IPS-NIHi7 (cell line): ENCODE measurements at regions not wholly inside any gene's neighbourhood (a gene's known extent, or its start where the extent isn't known, plus 50 kb on each side); places are given as distances from the start of the nearest gene placed in this dataset.

Source experiments
- DNase-seq: peaks from one replicate; pipeline ENCODE4 v3.0.0; 2012; ENCODE audit warnings: mixed read lengths; ENCODE audit errors: extremely low spot score

DNA sequence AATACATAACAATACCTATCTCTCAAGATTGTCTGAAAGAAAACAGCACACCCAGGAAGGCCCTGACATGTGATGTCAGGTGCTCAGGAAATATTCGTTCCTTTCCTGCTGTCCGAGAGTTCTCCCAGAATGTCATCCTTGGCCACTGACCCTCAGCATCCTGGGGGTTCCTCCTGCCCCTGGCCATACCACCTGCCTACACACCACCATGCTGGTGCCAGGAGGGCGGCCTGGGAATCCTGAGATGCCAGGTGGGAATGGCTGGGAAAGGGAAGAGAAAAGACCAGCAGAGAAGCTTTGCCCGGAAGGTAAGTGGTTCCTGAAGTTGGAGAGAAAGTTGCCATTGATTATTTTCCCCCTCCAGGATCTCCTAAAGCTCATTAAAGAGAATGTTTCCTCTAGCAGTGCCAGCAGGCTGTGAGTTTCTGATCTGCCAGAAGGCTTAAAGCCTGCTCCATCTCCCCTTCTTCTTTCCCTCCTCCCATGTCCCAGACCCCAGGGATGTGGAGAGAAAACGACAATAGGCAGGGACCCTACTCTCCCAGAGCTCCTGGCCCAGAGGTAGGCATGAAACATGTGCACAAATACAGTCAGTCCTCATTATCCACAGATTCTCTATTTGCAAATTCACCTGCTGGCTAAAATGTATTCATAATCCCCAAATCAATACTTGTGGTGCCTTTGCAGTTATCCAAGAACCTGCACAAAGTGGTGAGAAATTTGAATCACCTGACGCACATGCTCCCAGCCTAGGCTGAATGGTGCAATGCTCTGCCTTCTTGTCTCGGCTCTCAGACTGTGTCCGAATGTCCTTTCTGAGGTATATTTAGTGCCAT lies 147.1 kb upstream of the MYCN start:
- DNase-seq = no peak

DNA sequence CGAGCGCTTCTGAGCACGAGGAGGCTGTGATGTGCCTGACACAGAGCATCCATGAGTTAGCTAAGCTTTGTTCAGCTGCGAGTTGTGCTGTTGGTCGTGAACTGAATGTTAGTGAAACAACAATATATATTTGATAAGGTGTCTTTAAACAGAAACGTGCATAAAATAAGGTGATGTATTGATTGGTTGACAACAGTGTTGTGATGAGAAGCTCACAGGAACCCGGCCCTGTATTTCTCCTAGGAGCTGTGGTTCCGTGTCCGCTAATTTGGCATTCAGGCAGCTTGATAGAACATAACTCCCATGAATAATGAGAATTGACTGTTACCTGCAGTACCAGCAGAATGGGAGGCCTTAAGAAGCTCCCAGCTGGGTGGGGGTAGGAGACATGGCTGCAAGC lies 146.4 kb upstream of the MYCN start:
- no peak for DNase-seq

DNA sequence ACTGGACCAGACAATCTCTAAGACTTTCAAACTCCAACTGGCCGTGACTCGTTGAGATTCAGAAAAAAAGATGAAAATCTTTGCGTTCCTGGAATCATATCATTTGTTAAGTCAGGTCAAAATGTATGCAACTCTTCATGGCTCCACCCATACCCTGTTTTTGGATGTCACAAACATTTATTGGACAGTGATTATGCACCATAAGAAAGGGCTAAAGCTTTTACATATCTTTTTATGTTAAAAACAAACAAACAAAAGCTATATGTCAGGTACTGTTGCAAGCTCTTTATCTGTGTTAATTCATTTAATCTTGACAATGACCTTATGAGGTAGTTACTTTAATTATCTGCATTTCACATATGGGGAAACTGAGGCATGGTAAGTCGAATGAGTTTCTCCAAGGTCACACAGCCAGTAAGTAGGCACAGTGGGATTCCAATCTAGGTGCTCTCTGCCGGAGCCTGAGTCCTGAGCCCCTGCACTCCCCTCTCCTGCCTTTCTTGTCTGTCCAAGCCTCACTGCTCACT lies 145.7 kb upstream of the MYCN start:
- DNase-seq = no peak

DNA sequence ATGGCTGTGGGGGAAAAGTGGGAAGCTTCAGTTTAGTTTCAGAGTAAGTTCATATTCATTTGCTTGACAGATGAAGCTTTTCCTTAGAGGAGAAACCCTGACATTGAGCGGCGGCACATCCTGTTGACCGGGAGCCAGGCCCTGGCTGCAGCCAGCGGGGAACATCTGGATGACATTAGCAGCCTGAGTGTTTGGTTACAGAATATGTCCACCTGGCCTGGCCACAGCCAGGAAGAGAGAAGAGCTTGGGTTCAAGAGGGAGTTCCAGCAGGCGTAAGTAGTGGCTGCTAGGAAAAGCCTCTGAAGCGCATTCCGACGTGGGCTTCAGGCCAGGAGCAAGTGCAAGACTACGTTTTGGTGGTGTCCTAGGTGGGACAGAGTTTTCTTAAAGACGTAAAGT lies 144.9 kb upstream of the MYCN start:
- no peak for DNase-seq

DNA sequence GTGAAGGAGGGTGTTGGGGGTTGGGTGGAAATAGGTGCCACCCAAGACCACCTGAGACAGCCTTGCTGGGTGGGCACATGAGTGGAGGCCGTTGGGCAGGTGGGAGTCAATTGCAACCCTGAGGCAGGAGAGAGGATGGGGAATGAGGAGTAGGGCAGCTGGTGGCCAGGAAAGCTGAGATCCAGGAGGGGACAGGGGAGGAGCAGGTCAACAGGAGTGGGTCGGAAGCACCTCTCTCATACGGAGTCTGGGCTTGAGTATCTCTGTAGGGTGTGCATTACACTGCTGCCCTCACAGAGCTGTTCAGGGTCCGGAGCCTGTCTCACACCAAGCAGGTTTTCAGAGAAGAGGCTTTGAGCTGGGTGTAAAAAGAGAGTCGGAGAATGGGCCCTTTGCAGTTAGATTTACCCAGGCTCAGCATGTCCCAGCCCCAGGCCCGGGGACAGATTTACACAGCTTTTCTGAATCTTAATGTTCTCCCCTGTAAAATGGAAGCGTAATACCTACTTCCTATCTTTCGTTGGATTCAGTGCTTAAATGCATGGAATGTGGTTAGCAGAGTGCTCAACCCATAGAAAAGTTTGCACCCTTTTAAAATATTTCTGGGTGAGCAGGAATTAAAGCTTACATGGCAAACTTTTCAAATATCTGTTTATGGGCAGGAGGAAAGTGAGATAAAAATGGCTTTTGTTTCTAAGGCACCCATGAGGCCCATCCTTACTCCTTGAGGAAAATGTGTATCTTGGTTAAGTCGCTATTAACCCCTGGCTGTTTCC lies 144.0 kb upstream of the MYCN start:
- no peak for DNase-seq

DNA sequence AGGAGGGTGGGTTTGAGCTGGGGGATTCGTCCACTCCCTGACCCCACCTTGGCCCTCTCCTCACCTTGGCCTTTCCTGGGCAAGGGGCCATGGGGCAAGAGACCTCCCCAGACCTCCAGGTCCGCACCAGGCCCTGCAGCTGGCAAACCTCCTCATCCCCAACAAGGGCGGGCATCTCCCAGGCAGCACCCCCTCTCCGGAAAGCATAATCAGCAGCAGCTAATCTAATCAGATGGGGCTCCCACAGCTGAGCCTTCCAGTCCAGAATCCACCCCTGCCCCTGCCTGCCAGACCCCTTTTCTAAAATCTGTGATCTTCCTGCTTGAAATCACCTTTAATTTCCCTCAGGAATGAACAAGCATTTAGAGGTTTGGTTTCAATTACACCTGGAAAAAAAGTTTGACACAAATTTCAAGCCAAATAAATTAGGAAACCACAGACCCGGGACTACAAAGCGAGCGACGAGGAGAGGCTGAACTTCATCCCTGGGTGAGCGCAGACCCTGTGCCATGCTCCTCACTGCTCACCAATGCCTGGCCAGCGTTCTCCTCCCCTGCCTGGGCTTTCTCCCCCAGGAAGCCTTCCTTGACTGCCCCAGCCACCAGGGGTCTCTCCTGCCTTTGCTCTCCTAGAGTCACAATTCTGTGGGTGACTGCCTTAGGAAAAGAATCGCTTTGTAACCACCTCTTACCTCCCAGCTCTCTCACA lies 143.0 kb upstream of the MYCN start:
- peak; percentile 78 for DNase-seq

DNA sequence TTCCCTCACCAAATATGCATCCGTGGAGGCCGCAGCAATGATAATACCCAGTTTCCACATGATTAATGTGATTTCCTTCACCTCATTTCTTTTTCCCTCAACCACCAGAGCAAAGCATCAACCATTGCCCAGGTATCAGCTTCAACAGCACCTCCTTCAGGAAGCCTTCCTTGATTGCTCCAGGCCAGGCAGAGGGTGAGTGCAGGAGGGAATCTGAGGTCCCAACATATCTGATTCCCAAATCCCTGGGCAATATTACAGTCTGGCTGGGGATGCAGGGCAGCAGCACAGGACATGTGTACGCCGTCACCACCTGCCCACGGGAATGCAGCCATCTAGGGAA lies 142.4 kb upstream of the MYCN start:
- DNase-seq = peak; percentile 41

DNA sequence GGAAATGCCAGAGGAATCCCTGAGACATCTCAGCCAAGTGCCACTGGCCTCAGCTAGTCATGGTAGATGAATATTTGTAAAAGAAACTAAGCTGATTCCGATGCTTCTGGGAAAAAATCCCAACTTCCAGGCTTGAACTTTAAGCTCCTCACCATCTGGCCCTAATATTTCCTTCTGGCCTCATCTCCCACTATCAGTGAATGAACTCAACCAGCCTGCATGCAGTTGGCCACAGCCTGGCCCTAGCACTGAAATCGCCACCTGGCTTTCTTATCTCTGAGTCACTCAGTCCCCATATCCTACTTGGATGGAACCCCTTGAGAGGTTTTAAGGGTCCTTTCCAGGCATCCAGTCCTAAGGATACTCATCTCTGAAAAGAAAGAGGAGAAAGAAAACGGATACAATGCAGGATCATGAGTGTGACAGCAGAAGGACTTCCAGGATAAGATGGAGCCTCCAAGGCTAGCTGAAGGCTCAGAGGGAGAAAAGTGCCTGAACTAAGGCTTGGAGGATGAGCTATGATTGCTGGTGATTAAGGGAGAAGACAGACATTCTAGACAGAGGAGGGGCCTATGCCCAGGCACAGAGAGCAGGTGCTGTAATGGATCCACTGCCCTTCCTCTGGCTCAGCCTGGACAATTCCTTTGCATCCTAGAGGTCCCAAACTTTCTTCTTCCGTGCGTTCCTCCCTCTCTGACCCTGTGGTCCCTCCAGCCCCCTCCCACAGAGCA lies 141.5 kb upstream of the MYCN start:
- no peak for DNase-seq

DNA sequence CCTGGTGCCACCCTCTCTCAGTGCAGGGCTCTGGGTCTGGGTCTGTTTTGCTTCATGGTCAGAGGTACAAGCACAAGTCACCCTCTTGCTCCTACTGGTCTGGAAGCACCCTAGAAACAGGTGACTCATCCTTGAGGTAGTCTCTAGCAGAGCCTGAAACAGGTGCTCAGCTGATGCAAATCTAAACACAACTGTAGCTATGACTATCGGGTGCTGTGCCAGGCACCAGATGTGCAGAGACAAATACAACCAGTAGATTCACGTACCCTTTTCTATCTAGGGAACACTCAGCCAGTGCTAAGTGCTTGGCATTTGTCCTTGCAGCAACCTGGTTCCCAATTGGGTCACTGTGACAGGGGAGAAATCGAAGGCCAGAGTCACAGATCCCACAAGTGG lies 140.9 kb upstream of the MYCN start:
- DNase-seq = no peak

DNA sequence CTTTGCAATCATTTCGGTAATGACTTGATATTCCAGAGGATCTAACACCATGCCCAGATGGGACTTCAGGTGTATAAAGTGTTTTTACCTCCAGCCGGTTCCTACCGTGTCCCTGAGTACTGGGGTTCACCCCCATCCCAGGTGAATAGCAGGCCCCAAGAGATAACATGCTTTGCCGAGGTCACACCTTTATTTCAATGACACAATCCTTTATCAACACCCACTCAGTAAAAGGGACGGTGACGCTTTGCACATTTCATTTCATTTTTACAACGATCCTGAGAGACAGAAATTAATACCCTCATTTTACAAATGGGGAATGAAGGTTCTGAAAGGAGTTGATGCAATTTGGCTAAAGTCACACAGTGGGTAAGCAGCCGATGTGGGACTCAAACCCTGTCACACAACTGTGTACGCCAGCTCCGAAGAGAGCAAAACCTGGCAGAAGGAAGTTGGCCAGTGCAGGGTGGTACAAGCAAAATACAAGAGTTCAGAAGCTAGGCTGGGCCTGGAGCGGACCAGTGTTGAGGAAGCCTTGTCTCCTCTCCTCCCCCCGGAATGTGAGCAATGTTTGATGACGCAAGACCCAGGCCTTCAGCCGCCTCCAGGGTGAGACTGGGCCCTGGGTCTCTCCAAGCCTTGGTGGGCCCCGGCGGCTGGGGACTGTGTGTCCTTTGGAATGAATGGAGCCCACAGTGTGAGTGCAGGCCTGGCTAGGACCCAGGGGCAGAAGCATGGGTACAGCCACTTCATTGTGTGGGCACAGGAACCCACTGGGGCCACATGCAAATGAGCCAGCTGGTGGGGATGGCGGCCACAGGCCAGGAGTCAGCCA lies 139.6 kb upstream of the MYCN start:
- DNase-seq = peak; percentile 63

DNA sequence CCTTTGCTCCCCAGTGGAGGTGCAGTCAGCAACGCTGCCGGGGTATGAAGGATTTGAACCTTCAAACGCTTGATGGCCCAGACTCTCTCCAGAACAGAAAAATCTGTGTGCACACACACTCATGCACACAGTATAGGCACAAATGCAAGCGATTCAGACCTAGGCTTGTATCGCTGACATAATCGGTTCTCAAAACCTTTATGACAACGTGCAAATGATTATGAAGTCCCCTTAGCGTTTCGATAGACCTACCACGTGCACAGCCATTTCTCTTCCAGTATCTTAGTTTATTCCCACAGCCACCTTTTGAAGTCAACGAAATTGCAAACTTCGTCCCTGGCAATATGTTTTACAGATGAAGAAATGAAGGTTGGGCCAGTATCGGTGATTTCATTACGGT lies 138.9 kb upstream of the MYCN start:
- no peak for DNase-seq

DNA sequence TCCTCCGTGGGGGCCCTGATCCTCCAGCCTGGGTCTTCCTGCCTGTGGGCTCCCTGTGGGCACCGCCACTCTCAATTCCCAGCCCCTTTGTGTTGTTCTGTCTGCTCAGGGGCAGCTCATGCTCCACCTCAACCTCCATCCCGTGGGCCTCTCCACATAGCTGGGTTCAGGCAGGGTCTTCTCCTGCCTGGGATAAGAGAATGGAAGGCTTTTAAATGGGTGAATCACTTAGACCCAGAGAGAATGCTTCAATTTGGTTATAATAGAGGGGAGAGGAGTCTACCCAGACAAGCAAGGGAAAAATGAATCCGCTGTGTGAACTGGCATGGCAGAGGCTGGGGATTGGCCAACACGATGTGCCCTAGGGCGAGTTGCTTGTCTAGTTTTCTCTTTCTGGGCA lies 138.4 kb upstream of the MYCN start:
- DNase-seq = no peak

DNA sequence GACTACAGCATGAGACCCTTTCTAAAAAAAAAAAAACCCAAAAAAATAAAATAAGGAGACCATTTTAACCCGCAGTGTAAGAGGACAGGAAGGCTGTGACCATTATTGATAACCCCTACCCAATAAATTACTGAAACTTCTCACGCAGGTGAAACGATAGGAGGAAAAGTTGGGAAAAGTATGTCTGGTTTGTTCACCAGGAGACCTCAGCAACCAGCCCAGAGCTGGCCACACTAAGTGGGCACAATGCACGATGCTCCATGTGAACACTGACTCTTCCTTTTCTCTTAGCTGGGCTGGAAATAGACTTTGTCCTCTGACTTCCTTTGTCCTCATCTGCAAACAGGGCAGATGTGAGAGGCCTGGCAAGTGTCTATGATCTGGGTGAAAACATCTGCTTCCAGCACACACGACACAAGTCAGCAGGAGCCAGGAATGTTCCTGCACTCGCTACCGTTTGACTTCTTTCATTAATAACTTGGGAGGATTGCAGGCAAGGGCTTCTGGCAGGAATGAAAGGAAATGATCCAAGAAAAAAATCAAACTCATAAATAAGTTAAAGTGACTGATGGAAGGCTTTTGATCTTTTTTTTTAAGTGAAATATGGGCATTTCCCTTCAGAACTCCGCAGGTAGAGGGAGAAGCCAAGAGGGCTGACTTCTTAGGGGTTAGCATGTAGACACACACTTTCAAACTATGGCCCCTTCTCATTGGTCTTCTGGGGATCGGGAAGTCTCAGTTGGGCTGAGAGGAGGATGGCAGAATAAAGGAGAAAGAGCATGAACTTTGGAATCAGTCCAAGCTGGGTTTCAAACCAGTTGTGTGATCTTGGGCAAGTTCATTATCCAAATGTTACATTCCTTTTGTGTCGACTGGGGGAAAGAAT lies 137.4 kb upstream of the MYCN start:
- no peak for DNase-seq

DNA sequence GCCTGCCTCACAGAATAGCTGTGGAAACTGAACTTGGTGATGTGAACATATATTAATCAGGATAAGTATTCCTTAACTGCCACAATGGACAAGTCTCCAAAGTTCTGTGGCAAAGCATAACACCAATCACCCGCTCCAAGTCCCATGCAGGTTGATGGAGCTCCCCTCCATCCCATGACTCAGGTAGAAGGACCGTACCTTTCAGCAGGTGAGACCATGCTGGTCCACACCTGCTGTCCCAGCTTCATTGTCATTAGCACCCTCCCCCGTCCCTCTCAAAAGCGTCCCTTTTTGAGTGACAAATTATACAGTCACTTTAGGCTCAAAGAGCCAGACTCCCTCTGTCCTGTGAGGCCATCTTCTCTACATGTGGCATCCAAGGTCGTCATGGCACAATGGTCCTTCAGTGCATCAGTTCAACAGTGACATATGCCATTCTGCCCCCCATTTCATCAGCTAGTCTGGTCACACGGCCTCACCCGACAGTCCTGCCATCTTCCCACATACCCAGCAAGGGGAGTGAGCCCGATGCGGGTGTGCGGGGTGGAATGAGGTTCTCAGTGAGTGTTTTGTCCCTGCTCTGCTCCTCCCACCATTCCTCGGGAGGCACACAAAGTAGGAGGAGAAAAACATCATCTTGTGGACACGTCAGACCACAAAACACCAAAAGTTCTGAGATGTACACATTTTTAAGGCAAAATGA lies 136.7 kb upstream of the MYCN start:
- no peak for DNase-seq

DNA sequence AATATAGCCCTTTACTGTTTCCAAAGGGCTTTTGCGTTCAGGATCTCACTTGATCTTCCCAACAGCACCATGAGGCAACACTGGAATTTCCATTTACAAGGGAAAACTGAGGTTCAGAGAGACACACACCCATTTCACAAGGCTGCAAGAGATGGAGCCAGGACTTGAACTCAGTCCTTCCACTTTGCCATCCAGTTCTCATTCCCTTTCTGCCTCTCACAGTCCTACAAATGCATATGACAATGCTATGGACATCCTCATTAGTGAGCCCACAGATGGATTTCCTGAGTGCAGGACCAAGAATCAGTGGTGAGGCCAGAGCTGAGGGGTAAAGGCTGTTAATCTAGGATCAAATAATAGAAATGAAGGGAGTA lies 136.1 kb upstream of the MYCN start:
- no peak for DNase-seq

DNA sequence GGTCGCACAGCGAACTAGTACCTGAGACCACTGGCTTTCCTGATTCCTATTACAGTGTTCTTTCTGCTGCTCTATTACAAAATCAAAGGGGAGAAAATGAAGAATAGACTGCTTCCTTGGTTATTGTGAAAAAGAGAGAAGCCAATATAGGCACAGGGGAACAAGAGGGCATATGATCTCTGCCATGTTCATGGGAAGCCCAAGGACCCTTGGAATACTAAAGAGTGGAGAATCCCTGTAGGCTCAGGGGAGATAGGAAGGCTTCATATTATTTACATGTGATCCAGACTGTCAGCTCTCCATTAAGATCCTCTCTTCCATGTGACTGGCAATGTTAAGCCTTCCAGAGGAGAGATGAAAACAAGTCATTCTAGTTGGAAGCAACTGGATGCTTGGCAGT lies 135.7 kb upstream of the MYCN start:
- DNase-seq = no peak

DNA sequence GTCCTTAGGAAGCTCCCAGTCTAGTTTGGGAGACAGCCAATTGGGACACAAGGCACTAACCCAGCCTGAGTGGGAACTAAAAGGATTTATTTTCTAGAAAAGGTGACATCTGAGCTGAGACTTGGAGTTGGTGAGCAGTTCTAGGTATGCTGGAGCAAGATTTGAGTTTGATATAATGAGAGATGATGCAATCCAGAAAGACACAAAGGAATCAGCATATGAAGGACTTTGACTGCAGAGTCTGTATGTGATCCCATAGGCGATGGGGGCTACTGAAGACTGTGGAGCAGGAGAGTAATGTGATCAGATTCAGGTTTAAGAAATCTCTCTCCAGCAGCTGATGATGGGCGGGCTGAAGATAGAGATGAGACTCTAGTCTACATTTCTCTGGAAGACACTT lies 135.1 kb upstream of the MYCN start:
- no peak for DNase-seq

DNA sequence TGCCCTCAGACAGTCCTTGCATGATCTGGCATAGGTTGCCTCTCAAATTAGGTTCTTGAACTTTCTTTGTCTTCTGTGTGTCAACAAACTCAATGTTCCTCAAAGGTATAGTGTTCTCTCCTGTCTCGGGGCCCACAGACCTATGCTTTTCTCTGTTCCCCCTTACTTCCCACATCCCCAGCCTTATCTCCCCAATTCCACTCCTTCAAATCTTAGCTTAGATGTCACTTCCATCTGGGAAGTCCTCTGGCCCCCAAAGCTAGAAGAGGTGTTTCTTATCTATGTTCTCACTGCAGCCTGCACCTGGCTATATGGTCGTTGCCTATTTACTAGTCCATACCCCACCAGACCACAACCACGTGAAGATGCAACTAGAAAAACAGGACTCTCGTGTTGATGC lies 134.6 kb upstream of the MYCN start:
- DNase-seq = no peak

DNA sequence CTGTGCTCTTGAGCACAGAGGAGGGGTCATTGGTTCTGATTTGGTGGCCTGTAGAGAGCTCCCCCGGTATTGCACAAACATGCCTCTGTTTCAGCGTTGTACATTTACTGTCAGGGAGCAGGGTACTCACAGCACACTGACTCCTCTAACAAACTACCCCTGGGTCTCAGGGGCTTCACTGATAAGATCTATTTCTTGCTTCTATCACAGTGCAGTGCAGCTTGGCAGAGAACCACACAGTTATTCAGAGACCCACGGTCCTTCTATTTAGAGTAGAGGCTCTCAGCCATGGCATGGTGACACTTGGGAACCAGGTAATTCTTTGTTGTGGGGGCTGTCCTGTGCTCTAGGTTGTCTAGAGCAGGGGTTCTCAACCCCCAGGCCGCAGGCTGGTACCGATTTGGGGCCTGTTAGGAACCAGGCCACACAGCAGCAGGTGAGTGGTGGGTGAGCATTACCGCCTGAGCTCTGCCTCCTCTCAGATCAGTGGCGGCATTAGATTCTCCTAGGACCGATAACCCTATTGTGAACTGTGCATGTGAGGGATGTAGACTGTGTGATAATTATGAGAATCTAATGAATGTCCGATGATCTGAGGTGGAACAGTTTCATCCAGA lies 133.4 kb upstream of the MYCN start:
- DNase-seq = no peak
